ENCODE measurements at regions not wholly inside any gene's neighbourhood (a gene's known extent, or its start where the extent isn't known, plus 50 kb on each side); places are given as distances from the start of the nearest gene placed in this dataset.
"Not testable (repeated sequence)": the region's sequence is repeated elsewhere in the genome, so short reads cannot be mapped to it uniquely, and the experiment has no call there.

DNA sequence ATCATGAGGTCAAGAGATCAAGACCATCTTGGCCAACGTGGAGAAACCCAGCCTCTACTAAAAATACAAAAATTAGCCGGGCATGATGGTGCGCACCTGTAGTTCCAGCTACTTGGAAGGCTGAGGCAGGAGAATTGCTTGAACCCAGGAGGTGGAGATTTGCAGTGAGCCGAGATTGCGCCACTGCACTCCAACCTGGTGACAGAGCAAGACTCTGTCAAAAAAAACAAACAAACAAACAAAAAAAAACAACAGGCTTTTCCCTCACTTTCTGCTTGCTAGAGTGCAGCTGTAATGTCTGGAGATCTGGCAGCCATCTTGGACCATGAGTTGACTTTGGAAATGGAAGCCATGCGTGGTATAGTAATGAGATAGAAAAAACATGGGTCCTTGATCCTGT is 101.1 kb upstream of the SHB start:
- H3K79me1 ChIP-seq (ENCODE audit: low read depth, low read length); H4K91ac ChIP-seq (replicated peaks; ENCODE audit: insufficient read length, low read length); POLR2A ChIA-PET (ENCODE audit: partially characterized antibody); H3K18ac ChIP-seq (ENCODE audit: extremely low read depth, low read length); H2BK20ac ChIP-seq (ENCODE audit: low read length); H3K27ac ChIP-seq (ENCODE audit: low read depth, low read length); H3K4me2 ChIP-seq (ENCODE audit: insufficient read depth in 1 of 2, low read depth in 2 of 2, low read length in 2 of 2); H4K5ac ChIP-seq (ENCODE audit: insufficient read length, low read depth, low read length); H3K9ac ChIP-seq (replicated peaks in 1 of 4; ENCODE audit: extremely low read depth in 1 of 4, low read depth in 3 of 4, low read length in 3 of 4); H2BK5ac ChIP-seq (ENCODE audit: low read depth, low read length); H4K8ac ChIP-seq (ENCODE audit: extremely low read depth, insufficient read depth, low read length); FAIRE-seq; H4K20me1 ChIP-seq (replicated peaks in 1 of 2; ENCODE audit: control insufficient read depth in 1 of 2, insufficient read depth in 2 of 2, low read length in 2 of 2); H2AK5ac ChIP-seq (ENCODE audit: low read depth, low read length); H2AFZ ChIP-seq (ENCODE audit: low read length); H3K56ac ChIP-seq (replicated peaks; ENCODE audit: insufficient read length, low read depth, low read length); H3K27me3 ChIP-seq (replicated peaks in 1 of 4; ENCODE audit: control insufficient read depth in 3 of 4, extremely low read depth in 1 of 4, insufficient read depth in 3 of 4, low read length in 3 of 4); H3K14ac ChIP-seq (ENCODE audit: insufficient read length); H3K4ac ChIP-seq (replicated peaks; ENCODE audit: insufficient read length, low read depth, low read length); H3K9me3 ChIP-seq (ENCODE audit: insufficient read depth in 2 of 2, low read depth in 1 of 2, low read length in 1 of 2); H2BK15ac ChIP-seq (ENCODE audit: low read length); H3K36me3 ChIP-seq (ENCODE audit: control insufficient read depth in 2 of 4, insufficient read depth in 4 of 4, low read length in 3 of 4); H3K23me2 ChIP-seq (ENCODE audit: low read depth, low read length); H3K4me3 ChIP-seq (ENCODE audit: extremely low read depth in 1 of 4, insufficient read depth in 2 of 4, low read depth in 3 of 4, low read length in 4 of 4); H2BK12ac ChIP-seq (ENCODE audit: low read depth, low read length); H3K23ac ChIP-seq (ENCODE audit: insufficient read length); DNase-seq (ENCODE audit: low read depth in 1 of 2, low spot score in 2 of 2); H3K79me2 ChIP-seq (ENCODE audit: control insufficient read depth in 1 of 2, insufficient read depth in 2 of 2, low read length in 2 of 2); H2BK120ac ChIP-seq (replicated peaks; ENCODE audit: low read depth, low read length): not testable (repeated sequence)
- H3K4me1 ChIP-seq (replicated peaks in 1 of 4; ENCODE audit: control insufficient read depth in 3 of 4, insufficient read depth in 4 of 4, low read length in 3 of 4), result peaks cover 0 to 12% (median 3%) of the 10 kb centered on the region in 4 experiments; a peak in 4 of 7 replicates
- WGBS, 2 experiments (ENCODE audit: extremely low coverage in 1 of 2, insufficient coverage in 1 of 2, insufficient read length in 1 of 2, insufficient replicate concordance in 2 of 2, low coverage in 1 of 2, low lambda C conversion rate in 2 of 2, missing lambda C conversion rate in 1 of 2), result 88% methylated on average over 6 of the region's 6 CpGs; no CpG with 5 or more reads in 1 of the 2 experiments
- CTCF ChIA-PET (ENCODE audit: partially characterized antibody), result interaction anchor here (0.5 to 5.8 kb wide), 5 partner anchors 10 to 556 kb away, joined by 3 to 45 read pairs (median 4); no protein-coding TSS in a partner anchor
- TF ChIP-seq YY1 (IDR thresholded peaks at IDR 0.05; ENCODE audit: low read depth, low read length), result 0 out of 2 replicates have a peak, but pooled peaks have one; percentile 18

Measured in H1 (cell line).